HG03196 (cell line): ENCODE measurements at regions not wholly inside any gene's neighbourhood (a gene's known extent, or its start where the extent isn't known, plus 50 kb on each side); places are given as distances from the start of the nearest gene placed in this dataset.
"Not testable (repeated sequence)": the region's sequence is repeated elsewhere in the genome, so short reads cannot be mapped to it uniquely, and the experiment has no call there.

ENCODE experiments used
- ATAC-seq: cut with Tn5 transposase; IDR thresholded peaks from one replicate; pipeline ENCODE4 v1.9.1; 2021; ENCODE audit not compliant: unreplicated experiment

DNA sequence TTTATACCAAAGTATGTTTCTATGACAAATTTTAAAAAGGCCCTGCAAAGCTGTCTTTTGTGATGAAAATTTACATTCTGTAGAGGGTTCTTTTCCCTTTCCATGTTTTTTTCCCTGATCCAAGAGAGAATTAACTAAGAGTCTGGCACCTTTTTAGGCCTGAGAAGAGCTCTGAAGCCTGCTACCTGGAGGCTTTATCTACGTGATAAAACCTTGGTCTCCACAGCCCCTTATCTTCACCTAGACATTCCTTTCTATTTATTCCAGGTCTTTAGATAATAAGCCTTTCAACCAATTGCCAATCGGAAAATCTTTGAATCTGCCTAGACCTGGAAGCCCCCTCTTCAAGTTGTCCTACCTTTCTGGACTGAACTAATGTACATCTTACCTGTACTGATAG, 774.1 kb upstream of the LRRTM1 start:
- no peak for ATAC-seq

DNA sequence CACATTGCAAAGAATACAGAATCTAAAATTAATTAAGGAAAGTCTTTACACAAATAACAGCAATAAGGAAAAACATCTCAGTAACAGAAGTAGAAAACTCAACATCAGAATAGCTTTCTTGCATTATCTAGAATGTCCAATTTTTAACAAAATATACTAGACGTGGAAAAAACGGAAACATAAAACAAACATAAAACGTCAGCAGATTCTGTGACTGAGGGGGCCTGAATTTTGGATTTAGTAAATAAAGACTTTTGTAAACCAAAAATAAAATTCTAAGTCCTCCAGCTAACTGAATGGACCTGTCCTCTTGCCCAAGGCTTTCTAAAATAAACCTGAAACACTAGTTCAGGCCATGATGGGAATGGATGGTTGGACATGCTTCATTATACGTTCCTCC, 773.5 kb upstream of the LRRTM1 start:
- no peak for ATAC-seq

DNA sequence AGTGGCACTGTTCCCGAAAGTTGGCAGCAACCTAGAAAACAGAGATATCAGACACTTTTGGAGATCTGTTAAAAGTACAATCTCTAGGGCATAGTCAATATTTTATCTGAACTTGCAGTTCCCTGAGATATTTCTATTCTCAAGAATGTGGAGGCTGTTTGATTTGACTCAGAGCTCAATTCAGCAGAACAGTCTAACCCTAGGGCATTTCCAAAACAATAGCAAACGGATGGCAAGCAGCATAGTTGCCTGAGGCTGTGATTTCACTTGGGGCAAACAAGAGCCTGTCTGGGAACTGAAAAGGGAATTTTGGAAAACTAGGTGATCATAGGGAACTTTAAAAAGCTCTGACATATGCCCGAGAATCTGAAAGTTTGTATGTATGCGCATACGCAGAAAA, 772.8 kb upstream of the LRRTM1 start:
- no peak for ATAC-seq

DNA sequence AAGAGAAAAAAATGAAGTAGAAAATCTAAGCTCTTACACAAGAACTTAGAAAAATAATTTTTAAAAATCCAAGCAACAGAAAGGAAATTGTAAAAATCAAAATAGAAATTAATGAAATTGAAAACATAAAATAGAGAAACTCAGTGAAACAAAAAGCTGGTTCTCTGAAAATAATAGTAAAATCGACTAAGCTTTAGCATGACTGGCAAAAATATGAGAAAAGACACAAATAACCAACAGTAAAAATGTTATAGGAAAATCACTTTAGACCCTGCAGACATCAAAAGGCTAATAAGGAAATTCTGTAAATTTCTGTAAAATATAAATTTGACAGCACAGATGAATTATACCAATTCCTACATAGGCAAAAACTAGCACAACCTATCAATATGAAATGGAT, 768.9 kb upstream of the LRRTM1 start:
- ATAC-seq = no peak

DNA sequence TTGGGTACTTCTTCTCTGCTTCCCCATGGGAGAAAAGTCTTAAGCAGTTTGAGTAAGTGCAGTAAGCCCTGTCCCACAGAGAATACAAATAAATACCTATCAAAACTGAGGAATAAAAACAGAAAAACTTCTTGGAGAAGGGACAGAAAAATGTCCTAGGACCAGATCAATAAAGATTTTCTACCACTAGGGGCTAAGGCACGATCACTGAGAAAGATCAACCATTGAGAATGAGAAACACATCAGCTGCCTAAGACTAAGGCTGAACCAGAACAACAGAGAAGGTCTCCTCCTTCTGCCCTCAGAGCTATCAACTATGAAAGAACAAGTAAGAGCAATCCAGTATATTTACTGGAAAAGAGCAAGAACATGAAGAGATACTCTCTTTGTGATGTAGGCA, 763.6 kb upstream of the LRRTM1 start:
- no peak for ATAC-seq

DNA sequence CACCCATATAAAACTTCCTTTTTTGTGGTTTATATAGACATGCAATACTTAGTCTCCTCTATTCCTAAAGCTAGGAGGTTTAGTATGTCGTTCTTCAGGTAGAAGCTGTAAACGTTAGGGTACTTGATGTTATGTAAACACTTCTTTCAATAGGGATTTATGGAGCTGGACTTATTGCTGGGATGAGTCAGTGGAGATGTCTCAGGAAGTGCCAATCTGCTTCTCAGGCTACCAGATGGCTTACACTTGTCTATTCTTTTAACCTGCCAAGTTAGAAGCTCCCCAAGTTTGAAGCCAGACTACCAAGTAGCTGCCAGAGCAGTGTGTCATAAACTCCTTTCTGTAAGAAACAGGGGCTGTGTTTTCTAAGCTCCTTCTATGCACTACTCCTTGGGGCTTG, 756.5 kb upstream of the LRRTM1 start:
- no peak for ATAC-seq

DNA sequence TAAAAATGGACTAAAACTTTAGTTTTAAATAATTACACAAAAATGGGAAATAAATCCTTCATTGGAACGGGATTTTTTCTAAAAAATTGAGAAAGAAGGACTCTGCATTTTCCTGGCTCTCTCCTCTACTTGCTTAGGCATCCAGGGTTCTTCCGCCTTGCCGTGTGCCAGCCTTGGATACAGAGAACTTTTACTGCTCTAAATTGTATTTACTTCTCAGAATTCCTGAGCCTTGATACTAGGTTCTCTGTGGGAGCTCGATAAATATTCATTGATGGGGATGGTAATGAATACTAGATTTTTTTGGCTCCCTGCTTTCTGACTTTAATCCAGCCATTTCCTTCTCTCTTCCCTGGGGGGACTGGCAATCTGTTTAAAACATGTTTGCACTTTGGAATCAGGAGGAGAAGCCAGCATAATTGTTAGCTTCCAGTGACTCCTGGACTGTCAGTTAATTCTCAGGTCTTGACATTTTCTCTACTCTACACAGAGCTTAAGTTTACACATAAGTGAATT, 746.1 kb upstream of the LRRTM1 start:
- no peak for ATAC-seq

DNA sequence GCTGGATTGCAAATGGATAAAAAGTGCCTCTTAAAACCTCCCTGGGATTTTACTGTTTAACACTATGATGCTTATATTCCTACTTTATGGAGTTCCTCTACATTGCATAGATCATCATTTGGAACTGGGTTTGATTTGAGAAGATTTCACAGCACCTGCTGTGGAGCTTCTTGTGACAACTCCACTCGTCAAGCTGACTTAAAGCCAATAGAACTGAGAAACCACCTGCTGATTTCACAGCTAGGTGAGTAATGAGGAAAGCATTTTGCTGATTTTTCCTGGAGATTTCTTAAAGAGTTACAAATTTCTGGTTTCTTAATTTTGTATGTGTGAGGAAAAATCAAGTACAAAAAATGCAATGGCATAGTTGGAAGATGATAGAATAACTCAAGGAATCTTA, 739.1 kb upstream of the LRRTM1 start:
- ATAC-seq = no peak

DNA sequence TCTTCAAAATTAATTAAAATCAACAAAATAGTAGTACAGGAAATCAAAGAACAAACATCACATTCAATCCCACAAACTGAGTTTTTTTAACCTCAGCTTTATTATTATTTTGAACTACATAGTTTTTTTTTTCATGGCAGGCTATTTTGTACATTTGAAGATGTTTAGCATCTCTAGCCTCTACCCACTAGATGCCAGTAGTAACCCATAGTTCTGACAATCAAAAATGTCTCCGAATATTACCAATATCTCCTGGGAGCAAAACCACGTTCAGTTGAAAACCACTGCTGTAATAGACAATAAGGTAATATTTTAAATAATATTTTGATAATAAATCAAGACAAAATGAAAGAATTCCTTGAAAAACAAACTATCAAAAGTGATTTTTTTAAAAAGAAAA, 702.6 kb upstream of the LRRTM1 start:
- no peak for ATAC-seq

DNA sequence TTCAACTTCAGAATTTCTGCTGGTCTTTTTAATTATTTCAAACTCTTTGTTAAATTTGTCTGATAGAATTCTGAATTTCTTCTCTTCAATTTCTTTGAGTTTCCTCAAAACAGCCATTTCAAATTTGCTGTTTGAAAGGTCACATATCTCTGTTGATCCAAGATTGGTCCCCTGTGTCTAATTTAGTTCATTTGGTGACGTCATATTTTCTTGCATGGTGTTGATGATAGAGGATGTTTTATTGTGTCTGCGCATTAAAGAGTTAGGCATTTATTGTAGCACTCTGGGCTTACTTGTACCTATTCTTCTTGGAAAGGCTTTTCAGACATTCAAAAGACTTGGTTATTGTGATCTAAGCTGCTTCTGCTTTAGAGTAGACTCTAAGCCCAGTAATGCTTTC, 698.4 kb upstream of the LRRTM1 start:
- ATAC-seq = no peak

DNA sequence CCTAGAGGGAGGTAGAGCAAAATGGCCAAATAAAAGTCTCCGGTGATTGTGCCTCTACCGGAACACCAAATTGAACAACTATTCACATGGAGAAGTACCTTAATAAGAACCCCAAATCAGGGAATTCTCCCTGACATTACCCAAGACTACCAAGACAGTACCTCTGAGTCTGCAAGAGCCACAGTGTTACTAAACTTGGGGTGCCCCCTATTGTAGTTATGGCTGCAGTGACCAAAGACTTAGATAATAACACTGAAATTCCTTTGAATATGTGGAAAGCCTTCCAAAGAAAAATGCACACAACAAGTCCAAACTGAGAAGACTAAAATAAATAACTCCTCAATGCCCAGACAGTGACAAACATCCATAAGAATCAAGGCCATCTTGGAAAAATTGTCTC, 682.9 kb upstream of the LRRTM1 start:
- ATAC-seq = no peak

DNA sequence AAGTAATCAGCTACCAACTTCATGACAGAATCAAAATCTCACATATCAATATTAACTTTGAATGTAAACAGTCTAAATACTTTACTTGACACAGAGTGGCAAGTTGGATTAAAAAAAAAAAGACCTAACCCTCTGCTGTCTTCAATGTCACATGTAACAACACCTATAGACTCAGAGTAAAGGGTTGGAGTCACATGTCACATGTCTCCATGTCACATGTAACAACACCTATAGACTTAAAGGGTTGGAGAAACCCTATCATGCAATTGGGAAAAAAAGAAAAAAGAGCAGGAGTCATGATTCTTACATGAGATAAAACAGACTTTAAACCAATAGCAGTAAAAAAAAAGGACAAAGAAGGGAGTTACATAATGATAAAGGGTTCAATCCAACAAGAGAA, 665.3 kb upstream of the LRRTM1 start:
- no peak for ATAC-seq

DNA sequence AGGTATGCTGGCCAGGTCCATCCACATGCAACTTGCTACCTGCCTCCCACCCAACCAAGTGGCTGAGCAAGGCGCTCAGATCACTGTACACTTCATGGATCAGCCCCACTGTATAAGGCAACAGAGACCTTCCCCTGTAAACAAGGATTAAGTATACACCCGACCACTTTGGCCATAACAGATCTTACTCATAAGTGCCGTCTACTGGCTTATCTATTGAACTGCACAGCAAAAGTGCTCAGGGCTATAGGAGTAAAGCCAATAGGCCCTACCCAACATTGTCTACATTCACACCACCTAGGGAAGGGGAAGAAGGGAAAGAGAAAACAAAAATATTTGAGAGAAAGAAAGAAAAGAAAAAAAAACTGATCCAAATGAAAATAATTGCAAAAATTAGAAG, 663.9 kb upstream of the LRRTM1 start:
- no peak for ATAC-seq

DNA sequence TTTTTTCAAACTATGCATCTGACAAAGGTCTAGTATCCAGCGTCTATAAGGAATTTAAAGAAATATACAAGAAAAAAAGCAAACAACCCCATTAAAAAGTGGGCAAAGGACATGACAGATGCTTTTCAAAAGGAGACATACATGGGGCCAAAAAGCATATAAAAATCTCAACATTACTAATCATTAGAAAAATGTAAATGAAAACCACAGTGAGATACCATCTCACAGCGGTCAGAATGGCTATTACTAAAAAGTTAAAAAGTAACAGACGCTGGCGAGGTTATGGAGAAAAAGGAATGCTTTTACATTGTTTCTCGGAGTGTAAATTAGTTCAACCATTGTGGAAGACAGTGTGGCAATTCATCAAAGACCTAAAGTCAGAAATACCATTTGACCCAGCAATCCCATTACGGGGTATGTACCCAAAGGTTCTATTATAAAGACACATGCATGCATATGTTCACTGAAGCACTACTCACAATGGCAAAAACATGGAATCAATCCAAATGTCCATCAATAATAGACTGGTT, 643.1 kb upstream of the LRRTM1 start:
- ATAC-seq = no peak

DNA sequence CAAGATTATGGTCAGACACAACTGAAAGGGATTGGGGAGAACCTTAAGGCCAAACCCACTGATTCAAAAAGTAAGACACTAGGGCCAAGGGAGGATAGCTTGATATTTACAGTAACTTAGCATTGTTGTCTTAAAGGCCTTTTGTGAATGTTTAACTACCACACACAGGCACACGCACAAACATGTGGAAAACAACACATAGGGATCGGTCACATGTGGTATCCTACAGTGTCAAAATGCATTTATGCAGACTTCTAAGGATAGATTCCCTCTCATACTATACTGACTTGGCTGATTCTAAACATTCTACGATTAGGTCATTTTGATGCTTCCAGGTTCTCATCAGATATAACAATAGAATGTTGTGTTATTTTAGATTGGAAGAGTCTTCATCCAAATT, 638.9 kb upstream of the LRRTM1 start:
- no peak for ATAC-seq

DNA sequence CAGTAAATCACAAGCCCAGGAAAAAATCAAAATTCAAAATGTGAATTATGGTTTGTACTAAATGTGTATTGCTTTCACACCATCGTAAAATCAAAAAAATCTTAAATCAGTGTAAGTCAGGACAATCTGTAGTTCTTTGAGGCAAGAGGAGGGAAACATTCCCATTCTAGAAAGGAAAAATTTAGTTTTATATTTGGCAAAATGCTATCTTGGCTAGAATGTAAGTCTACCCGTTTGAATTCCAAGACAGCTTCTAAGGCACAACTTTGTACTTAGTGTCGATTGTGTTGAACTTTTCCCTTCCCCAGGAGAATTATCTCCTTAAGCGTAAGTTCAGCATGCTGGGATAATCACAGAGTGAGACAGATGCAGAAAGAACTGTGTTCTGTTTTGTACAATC, 638.2 kb upstream of the LRRTM1 start:
- no peak for ATAC-seq

DNA sequence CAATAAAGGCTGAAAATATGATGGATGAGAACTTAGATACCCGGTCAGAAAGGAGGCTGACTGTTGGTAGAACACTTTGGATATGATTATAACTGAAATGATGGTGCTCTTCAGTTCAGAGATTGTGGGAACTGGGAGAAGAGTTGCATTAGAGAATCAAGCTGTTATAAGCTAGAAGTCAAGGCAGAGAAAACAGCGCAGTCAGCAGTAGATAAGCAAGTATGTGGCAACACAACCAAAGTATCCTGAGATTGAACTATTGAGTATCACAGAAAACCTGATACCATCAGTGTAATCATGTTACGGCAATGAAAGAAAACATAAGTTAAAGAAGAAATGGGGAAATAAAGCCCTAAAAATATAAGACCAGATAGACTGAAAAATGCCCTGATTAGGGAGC, 633.9 kb upstream of the LRRTM1 start:
- no peak for ATAC-seq

DNA sequence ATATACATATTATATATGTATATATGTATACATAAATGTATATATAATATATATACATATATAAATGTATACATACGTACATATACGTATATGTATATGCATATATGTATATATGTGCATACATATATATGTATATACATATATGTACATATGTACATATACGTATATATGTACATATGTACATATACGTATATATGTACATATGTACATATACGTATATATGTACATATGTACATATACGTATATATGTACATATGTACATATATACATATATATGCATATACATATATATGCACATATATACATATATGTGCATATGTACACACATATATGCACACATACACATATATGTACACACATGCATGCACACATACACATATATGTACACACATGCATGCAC, 627.3 kb upstream of the LRRTM1 start:
- not testable (repeated sequence) for ATAC-seq

DNA sequence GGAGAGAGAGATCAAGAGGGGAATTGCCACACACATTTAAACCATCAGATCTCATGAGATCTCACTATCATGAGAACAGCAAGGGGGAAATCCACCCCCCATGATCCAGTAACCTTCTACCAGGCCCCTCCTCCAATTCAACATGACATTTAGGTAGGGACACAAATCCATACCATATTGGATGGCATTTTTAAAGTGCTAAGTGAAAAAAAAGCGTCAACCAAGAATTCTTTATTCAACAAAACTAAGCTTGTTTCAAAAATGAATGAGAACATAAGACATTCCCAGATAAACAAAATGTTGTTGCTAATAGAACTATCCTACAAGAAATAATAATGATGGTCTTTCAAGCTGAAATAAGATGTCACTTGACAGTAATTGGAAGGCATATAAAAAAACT, 626.2 kb upstream of the LRRTM1 start:
- ATAC-seq = no peak

DNA sequence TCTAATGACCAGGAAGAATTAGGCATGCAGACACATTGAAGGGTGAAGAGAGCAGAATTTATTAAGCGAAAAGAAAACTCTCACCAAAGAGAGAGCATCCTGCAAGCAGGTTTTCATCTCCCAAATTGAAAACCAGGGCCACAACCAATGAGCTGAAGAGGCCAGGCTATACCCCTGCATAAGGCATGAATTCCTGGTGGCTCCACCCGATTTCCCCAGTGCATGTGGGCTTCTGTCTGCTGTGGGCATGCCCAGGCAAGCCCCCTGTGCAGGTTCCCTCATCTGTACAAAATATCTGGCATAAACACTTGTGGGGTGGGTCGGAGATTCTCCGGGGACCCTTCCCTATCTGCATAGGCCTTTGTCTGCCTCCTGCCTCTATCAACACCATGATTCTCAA, 621.6 kb upstream of the LRRTM1 start:
- no peak for ATAC-seq

DNA sequence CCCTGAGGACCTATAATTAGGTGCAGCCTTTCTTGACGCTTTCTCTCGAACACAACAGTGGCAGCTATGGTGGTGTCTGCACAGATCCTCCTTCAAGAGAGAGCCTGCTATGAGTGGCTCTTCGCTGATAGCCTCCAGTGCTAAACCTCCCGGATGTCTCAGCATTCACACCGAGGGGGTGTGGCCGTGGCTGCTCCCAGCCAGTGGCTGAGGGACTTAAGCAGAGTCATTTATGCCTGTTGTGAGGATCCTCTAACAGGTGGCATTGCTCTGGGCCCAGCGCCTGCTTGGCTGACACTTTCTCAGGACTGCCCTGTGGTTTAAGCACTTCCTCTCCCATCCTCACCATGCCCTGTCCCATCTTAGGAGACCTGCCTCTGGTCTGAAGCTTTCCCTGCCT, 592.0 kb upstream of the LRRTM1 start:
- no peak for ATAC-seq

DNA sequence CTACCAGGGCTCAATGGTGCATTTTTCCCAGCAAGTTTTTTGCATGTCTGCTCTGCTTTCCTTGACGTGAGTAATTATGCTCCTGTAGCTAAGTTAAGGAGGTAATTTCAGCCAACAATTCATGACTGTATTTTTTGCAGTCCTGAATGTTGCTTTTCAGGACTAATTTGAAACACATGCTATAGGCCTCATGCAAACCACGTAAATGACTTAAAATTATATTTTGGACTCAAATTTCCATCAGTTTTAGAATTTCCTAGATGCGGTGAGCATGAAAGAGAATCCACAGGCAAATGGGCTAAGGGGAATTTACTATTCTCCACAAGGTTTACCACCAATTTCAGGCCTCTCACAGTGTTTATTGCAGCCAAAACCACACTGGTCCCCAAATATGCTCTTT, 589.9 kb upstream of the LRRTM1 start:
- ATAC-seq = no peak

DNA sequence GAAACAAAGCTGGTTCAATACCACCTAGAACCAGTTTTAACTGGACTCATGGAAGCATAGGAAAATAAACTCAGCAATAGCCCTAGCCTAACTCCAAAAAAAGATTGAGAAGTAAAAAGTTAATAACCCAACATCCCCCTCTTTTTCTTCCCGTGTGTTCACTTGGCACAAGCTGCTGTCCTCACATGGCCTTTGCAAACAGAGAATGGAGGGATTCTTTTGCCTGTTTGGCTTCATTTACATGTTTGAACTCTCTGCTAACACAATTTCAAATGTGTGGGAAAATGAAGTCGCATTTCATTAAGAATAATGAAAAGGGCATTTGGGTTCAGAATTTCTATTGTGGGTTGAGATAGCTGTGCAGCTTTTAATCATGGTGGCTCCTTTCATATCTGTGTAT, 589.2 kb upstream of the LRRTM1 start:
- ATAC-seq = no peak

DNA sequence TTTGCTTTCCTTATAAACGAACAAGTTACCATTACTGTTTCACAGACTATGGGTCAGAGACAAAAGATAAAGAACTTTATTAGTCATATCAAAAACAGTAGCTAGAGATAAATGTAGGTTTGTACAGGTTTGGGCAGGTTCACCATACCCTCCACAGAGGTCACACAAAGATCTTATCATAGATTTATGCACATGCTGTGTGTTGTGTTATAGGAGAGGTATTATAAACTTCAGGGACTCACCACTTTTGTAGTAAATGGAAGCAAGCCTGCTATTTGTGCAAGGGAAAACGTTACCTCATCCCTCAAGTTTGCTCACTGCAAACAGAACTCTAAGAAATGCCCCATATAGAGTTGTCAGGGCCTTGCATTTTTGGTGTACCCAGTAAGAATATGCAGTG, 584.5 kb upstream of the LRRTM1 start:
- no peak for ATAC-seq
